Sigmoid colon (tissue), 6 donors: ENCODE measurements at regions not wholly inside any gene's neighbourhood (a gene's known extent, or its start where the extent isn't known, plus 50 kb on each side); places are given as distances from the start of the nearest gene placed in this dataset.
"Not testable (repeated sequence)": the region's sequence is repeated elsewhere in the genome, so short reads cannot be mapped to it uniquely, and the experiment has no call there.

ENCODE experiments used
- DNase-seq: peaks from one replicate; pipeline ENCODE4 v3.0.0-alpha.2; 2019
- H3K27ac ChIP-seq, 4 donors: fragments of 200-600 bp; sonication (generic); one replicate each; pipeline ENCODE4 v1.5.1; 2016 to 2019; ENCODE audit warnings: mild to moderate bottlenecking in 1 of 4
- H3K27me3 ChIP-seq, 3 donors: fragments of 200-600 bp; sonication (generic); one replicate each; pipeline ENCODE4 v1.5.1; 2019; ENCODE audit warnings: mild to moderate bottlenecking in 1 of 3
- H3K36me3 ChIP-seq, 4 donors: fragments of 200-600 bp; sonication (generic); one replicate each; pipeline ENCODE4 v1.5.1; 2016 to 2019
- H3K4me1 ChIP-seq, 4 donors: fragments of 200-600 bp; sonication (generic); one replicate each; pipeline ENCODE4 v1.5.1; 2017 to 2019
- H3K4me3 ChIP-seq, 4 donors: fragments of 200-600 bp; sonication (generic); one replicate each; pipeline ENCODE4 v1.5.1; 2017 to 2019; ENCODE audit warnings: mild to moderate bottlenecking in 2 of 4, moderate library complexity in 1 of 4
- H3K9me3 ChIP-seq, 4 donors: fragments of 200-600 bp in 3 of 4; sonication (generic) in 3 of 4; one replicate each; pipeline versions ENCODE4 v1.5.1 to v1.6.1; 2013 to 2019
- CTCF ChIP-seq, 4 experiments: fragments of 450-650 bp in 3 of 4; fragments of 200-600 bp in 1 of 4; IDR thresholded peaks; one replicate each; pipeline ENCODE4 v1.5.1; 2016 to 2019; ENCODE audit warnings: antibody characterized with exemption in 4 of 4, mild to moderate bottlenecking in 3 of 4, moderate library complexity in 2 of 4
- EP300 ChIP-seq, 4 donors: sonication (generic); formaldehyde crosslinking; IDR thresholded peaks; one replicate each; pipeline ENCODE4 v1.6.1; 2017; ENCODE audit warnings: antibody characterized with exemption in 4 of 4
- POLR2A ChIP-seq, 2 donors: fragments of 450-650 bp; IDR thresholded peaks; one replicate each; pipeline ENCODE4 v1.6.1; 2016; ENCODE audit warnings: antibody characterized with exemption in 2 of 2, mild to moderate bottlenecking in 2 of 2, moderate library complexity in 2 of 2
- POLR2AphosphoS5 ChIP-seq, 4 donors: sonication (generic); formaldehyde crosslinking; IDR thresholded peaks; one replicate each; pipeline ENCODE4 v1.6.1; 2017; ENCODE audit warnings: antibody characterized with exemption in 4 of 4
- WGBS, 2 donors: extraction: QIAGEN DNeasy Blood & Tissue Kit; methylation state at CpG; one replicate each; pipeline ENCODE4 v1.1.7; 2013; 5-methylcytosine and 5-hydroxymethylcytosine counted together
- intact Hi-C: fragments of 100-400 bp; cut with DNase I; formaldehyde crosslinking; loops from one replicate; pipeline ENCODE4 v1.15.1; 2023
- donor health status: healthy with polysubstance abuse.
- donor health status: healthy.

DNA sequence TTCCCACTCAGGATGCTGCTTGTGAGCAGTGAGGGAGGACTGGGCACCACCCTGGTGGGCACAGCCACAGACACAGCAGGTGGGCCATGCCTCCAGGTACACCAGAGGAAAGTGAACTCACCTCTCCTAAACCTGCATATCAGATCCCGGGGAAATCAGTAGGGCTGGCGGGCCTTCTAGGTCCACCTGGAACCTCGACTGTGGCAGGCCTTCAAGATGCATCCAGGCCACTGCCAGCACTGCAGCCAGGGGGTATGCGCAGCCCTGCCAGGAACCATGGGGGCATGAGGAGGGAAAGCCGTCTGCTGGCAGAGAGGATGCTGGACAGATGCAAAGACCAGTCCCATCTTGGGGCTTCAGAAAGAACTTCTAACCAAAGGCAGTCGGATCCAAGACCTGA is 270.6 kb upstream of the IRX4 start:
- Histone ChIP-seq H3K9me3 (no peaks in the 10 kb centered on the region), H3K4me1 (no peaks in the 10 kb centered on the region), H3K4me3 (no peak overlapping the region), H3K27ac (no peak overlapping the region), H3K36me3 (no peaks in the 10 kb centered on the region), H3K27me3 (no peaks in the 10 kb centered on the region)
- DNase-seq, result no peak
- intact Hi-C loops, result no loop called here
- TF ChIP-seq CTCF (IDR thresholded peaks at IDR 0.05), result no peak
- no peak for TF ChIP-seq POLR2AphosphoS5 (IDR thresholded peaks at IDR 0.05)
- no peak for TF ChIP-seq EP300 (IDR thresholded peaks at IDR 0.05)
- no peak for TF ChIP-seq POLR2A (IDR thresholded peaks at IDR 0.05)
- 84 to 87% methylated on average over 6 of the region's 6 CpGs for WGBS, 2 donors

- H3K27me3 ChIP-seq, intact Hi-C loops: not testable (repeated sequence)
- WGBS, 2 donors, result 23 to 25% methylated on average over 8 of the region's 8 CpGs
Observed at GRCh38 chr5:2151301-2151888, 268.7 kb upstream of the IRX4 start.

GRCh38 chr5:2149195-2149539 is 266.4 kb upstream of the IRX4 start:
- intact Hi-C loops, result no loop called here
- no peak overlapping the region for H3K27ac ChIP-seq
- WGBS, 2 donors, result 48 to 57% methylated on average over 15 of the region's 15 CpGs
- TF ChIP-seq POLR2AphosphoS5 (IDR thresholded peaks at IDR 0.05), result no peak
- TF ChIP-seq POLR2A (IDR thresholded peaks at IDR 0.05), result no peak
- TF ChIP-seq CTCF (IDR thresholded peaks at IDR 0.05), result no peak
- TF ChIP-seq EP300 (IDR thresholded peaks at IDR 0.05), result no peak
- H3K4me1 ChIP-seq, result no peaks in the 10 kb centered on the region
- H3K9me3 ChIP-seq, result no peaks in the 10 kb centered on the region
- no peak overlapping the region for H3K4me3 ChIP-seq
- no peak for DNase-seq
- no peaks in the 10 kb centered on the region for H3K27me3 ChIP-seq
- H3K36me3 ChIP-seq, result no peaks in the 10 kb centered on the region

More at GRCh38 chr5:2151301-2151888, 268.7 kb upstream of the IRX4 start:
- not testable (repeated sequence) for H3K4me1 ChIP-seq, H3K9me3 ChIP-seq, H3K36me3 ChIP-seq, H3K27ac ChIP-seq, DNase-seq, H3K4me3 ChIP-seq
- TF ChIP-seq CTCF (IDR thresholded peaks at IDR 0.05), result peak in 1 of 4 experiments; percentile 23

DNA sequence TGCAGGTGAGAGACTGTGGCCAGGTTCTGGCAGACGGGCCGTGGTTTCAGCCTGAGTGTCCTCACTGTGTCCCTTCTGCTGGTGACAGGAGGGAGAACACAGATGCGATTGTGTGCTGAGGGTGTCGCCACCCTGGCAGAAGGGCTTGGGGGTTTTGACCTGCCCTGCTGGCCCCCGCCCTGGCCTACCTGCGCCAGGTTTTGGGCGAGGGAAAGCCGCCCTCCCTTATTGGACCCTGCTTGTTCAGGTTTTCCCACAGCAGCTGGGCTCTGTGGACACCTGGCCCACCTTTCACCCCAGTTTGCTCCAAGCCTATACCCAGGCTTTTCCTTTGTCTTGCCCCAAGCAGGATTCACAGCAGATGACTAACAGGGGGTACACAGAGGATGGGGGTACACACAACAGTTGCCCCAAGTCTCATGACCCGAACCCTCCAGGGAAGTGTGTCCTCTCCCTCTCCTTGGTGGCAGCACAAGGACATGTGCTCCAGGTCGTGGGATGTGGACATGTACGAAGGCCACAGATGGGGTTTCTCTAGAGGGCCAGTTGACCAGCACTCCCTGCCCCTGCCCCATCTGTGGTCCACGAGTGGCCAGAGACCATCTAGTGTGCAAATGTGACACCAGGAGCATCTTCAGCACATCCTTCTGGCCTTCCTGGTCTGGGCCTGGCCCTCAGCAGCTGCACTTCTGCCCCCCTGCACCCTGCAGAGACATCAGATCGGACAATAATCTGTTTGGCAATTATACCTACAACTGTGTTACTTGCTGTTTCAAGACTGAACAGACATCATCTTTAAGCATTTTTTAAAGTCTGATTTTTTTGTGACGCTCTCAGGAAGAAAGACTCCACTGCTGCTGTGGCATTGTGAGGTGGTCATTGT is 265.8 kb upstream of the IRX4 start:
- WGBS, 2 donors, result 65 to 84% methylated on average over 14 of the region's 14 CpGs
- H3K4me3 ChIP-seq, result no peak overlapping the region
- intact Hi-C loops, result no loop called here
- H3K36me3 ChIP-seq, result no peaks in the 10 kb centered on the region
- DNase-seq, result no peak
- H3K4me1 ChIP-seq, result no peaks in the 10 kb centered on the region
- no peaks in the 10 kb centered on the region for H3K9me3 ChIP-seq
- no peak for TF ChIP-seq POLR2AphosphoS5 (IDR thresholded peaks at IDR 0.05)
- no peak for TF ChIP-seq POLR2A (IDR thresholded peaks at IDR 0.05)
- TF ChIP-seq EP300 (IDR thresholded peaks at IDR 0.05), result no peak
- TF ChIP-seq CTCF (IDR thresholded peaks at IDR 0.05), result no peak
- H3K27me3 ChIP-seq, result no peaks in the 10 kb centered on the region
- no peak overlapping the region for H3K27ac ChIP-seq
